SU-DHL-6 (cell line): ENCODE measurements at regions not wholly inside any gene's neighbourhood (a gene's known extent, or its start where the extent isn't known, plus 50 kb on each side); places are given as distances from the start of the nearest gene placed in this dataset.

Experiments
- H2AFZ ChIP-seq: fragments of 200-600 bp; sonication (generic); 2 replicates; pipeline ENCODE4 v1.6.1; 2014; ENCODE audit warnings: low read depth, mild to moderate bottlenecking, moderate library complexity, mixed read lengths, antibody characterized with exemption, low read length; ENCODE audit not compliant: severe bottlenecking
- H3F3A ChIP-seq: fragments of 200-600 bp; shearing (Covaris generic); 2 replicates; pipeline ENCODE4 v1.6.0; 2016; ENCODE audit warnings: antibody characterized with exemption, mild to moderate bottlenecking; ENCODE audit not compliant: insufficient read depth
- H3K27ac ChIP-seq: fragments of 200-600 bp; sonication (generic); 2 replicates; pipeline ENCODE4 v1.5.1; 2016; ENCODE audit warnings: low read depth, mild to moderate bottlenecking, low read length, moderate library complexity, mixed read lengths
- H3K27me3 ChIP-seq: fragments of 200-600 bp; sonication (generic), shearing (Covaris generic); 2 replicates; pipeline ENCODE4 v1.6.0; 2014; ENCODE audit warnings: mild to moderate bottlenecking, low read length
- H3K36me3 ChIP-seq: fragments of 200-600 bp; sonication (generic); 2 replicates; pipeline ENCODE4 v1.6.1; 2014; ENCODE audit warnings: mild to moderate bottlenecking, low read length, mixed read lengths
- H3K4me2 ChIP-seq: fragments of 300-600, 200-600 bp; shearing (Covaris generic), sonication (generic); 2 replicates; pipeline ENCODE4 v1.6.0; 2014; ENCODE audit warnings: low read length, low read depth, mild to moderate bottlenecking; ENCODE audit not compliant: poor library complexity, severe bottlenecking
- H3K4me3 ChIP-seq: fragments of 200-600 bp; sonication (generic); 2 replicates; pipeline ENCODE4 v1.5.1; 2014; ENCODE audit warnings: antibody characterized with exemption, low read length, mild to moderate bottlenecking, mixed read lengths; ENCODE audit not compliant: insufficient read depth, poor library complexity, severe bottlenecking
- H3K79me2 ChIP-seq: fragments of 200-600 bp; sonication (generic); 2 replicates; pipeline ENCODE4 v1.6.1; 2014; ENCODE audit warnings: mild to moderate bottlenecking, low read length, moderate library complexity; ENCODE audit not compliant: insufficient read depth
- H3K9ac ChIP-seq: fragments of 200-600 bp; sonication (generic); 2 replicates; pipeline ENCODE4 v1.7.0; 2014; ENCODE audit warnings: mild to moderate bottlenecking, low read length
- H3K9me2 ChIP-seq: fragments of 200-600 bp; sonication (generic); replicated peaks from 2 replicates; pipeline ENCODE4 v1.6.1; 2014; ENCODE audit warnings: low read length; ENCODE audit not compliant: insufficient read depth
- H3K9me3 ChIP-seq: fragments of 200-600 bp; sonication (generic); 2 replicates; pipeline ENCODE4 v1.6.1; 2014; ENCODE audit warnings: low read length, mixed read lengths; ENCODE audit not compliant: insufficient read depth
- H4K20me1 ChIP-seq: fragments of 200-600 bp; sonication (generic); 2 replicates; pipeline ENCODE4 v1.6.1; 2014; ENCODE audit warnings: low read depth, mild to moderate bottlenecking, antibody characterized with exemption, low read length, moderate library complexity, mixed read lengths
- EZH2phosphoT487 ChIP-seq: fragments of 200-600 bp; sonication (generic), shearing (Covaris generic); conservative IDR thresholded peaks from 2 replicates; pipeline ENCODE4 v1.6.1; 2018; ENCODE audit warnings: mild to moderate bottlenecking, antibody characterized with exemption, low read length, moderate library complexity, mixed read lengths
- TF ChIP-seq, protein P1 (sequence below): fragments of 200-600 bp; sonication (generic); IDR thresholded peaks from one replicate; pipeline ENCODE4 v1.5.1; 2017; ENCODE audit warnings: antibody characterized with exemption, mild to moderate bottlenecking, low read length, moderate library complexity; ENCODE audit not compliant: insufficient read depth, poor library complexity, severe bottlenecking

GRCh38 chr6:167515873-167516507 lies 191.1 kb downstream of the TTLL2 start:
- no peaks in the 10 kb centered on the region for H3F3A ChIP-seq
- no peak overlapping the region for H3K27ac ChIP-seq
- H3K4me3 ChIP-seq: no peak overlapping the region
- H3K9ac ChIP-seq: no peak overlapping the region
- no peak overlapping the region for H2AFZ ChIP-seq
- no peak overlapping the region for H3K4me2 ChIP-seq
- no peaks in the 10 kb centered on the region for H4K20me1 ChIP-seq
- H3K27me3 ChIP-seq: no peaks in the 10 kb centered on the region
- H3K36me3 ChIP-seq: no peaks in the 10 kb centered on the region
- TF ChIP-seq, protein P1, sequence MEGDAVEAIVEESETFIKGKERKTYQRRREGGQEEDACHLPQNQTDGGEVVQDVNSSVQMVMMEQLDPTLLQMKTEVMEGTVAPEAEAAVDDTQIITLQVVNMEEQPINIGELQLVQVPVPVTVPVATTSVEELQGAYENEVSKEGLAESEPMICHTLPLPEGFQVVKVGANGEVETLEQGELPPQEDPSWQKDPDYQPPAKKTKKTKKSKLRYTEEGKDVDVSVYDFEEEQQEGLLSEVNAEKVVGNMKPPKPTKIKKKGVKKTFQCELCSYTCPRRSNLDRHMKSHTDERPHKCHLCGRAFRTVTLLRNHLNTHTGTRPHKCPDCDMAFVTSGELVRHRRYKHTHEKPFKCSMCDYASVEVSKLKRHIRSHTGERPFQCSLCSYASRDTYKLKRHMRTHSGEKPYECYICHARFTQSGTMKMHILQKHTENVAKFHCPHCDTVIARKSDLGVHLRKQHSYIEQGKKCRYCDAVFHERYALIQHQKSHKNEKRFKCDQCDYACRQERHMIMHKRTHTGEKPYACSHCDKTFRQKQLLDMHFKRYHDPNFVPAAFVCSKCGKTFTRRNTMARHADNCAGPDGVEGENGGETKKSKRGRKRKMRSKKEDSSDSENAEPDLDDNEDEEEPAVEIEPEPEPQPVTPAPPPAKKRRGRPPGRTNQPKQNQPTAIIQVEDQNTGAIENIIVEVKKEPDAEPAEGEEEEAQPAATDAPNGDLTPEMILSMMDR: no peak
- TF ChIP-seq EZH2phosphoT487: no peak
- H3K9me3 ChIP-seq: no peaks in the 10 kb centered on the region
- no peaks in the 10 kb centered on the region for H3K79me2 ChIP-seq
- H3K9me2 ChIP-seq: no peaks in the 10 kb centered on the region

DNA sequence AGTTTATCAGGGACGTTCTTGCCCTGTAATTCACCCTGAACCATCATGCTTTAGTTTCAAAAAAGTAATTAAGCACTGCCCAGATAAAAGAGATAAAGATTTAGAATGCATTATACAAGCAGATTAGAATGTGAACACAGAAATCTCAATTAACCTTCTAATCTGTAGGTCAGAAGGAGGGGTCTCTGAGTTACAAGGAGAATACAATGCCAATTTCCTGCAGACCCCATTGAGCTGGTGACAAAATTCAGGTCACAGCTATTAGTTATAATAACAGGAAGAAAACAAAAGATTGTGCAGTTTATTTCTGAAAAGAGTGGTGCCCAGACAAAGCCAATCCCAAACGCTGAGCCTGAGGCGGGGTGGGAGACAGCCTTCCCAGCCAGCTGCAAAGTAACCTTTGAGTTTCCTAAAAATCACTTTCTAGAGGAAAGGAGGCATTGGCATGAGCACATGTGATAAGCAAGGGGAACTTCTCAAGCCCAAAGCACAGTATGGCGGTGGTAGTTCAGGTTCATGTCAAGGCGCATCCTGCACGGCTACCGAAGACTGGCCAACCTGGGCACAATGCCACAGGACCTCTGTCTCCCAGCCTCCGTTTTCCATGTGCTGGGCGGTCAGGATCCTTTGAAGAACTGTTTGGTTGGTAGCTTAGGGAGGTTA lies 192.5 kb downstream of the TTLL2 start:
- no peaks in the 10 kb centered on the region for H3K9me3 ChIP-seq
- H3K9me2 ChIP-seq: no peaks in the 10 kb centered on the region
- H3K27me3 ChIP-seq: no peaks in the 10 kb centered on the region
- no peaks in the 10 kb centered on the region for H3F3A ChIP-seq
- no peak overlapping the region for H2AFZ ChIP-seq
- no peaks in the 10 kb centered on the region for H3K36me3 ChIP-seq
- TF ChIP-seq, protein P1: no peak
- no peaks in the 10 kb centered on the region for H4K20me1 ChIP-seq
- H3K79me2 ChIP-seq: no peaks in the 10 kb centered on the region
- H3K4me2 ChIP-seq: no peak overlapping the region
- H3K9ac ChIP-seq: no peak overlapping the region
- H3K27ac ChIP-seq: no peak overlapping the region
- H3K4me3 ChIP-seq: no peak overlapping the region

GRCh38 chr6:167523426-167523825 lies 198.5 kb downstream of the TTLL2 start:
- TF ChIP-seq EZH2phosphoT487: no peak
- TF ChIP-seq, protein P1: no peak
- no peak overlapping the region for H3K4me3 ChIP-seq
- H4K20me1 ChIP-seq: no peaks in the 10 kb centered on the region
- no peak overlapping the region for H3K27ac ChIP-seq
- no peaks in the 10 kb centered on the region for H3K79me2 ChIP-seq
- H3K9me3 ChIP-seq: no peaks in the 10 kb centered on the region
- H3K27me3 ChIP-seq: no peaks in the 10 kb centered on the region
- H3K36me3 ChIP-seq: no peaks in the 10 kb centered on the region
- H3K4me2 ChIP-seq: no peak overlapping the region
- H3K9me2 ChIP-seq: no peaks in the 10 kb centered on the region
- H3K9ac ChIP-seq: no peak overlapping the region
- H2AFZ ChIP-seq: no peak overlapping the region
- H3F3A ChIP-seq: no peaks in the 10 kb centered on the region
